Naive B cell (primary cell): ENCODE measurements at regions not wholly inside any gene's neighbourhood (a gene's known extent, or its start where the extent isn't known, plus 50 kb on each side); places are given as distances from the start of the nearest gene placed in this dataset.

Source experiments
- ATAC-seq, 2 donors: fragments of 150-1000 bp; cut with Tn5 transposase; 2 replicates each; pipeline ENCODE4 v1.10.0; 2021; ENCODE audit warnings: low read depth in 2 of 2, mild to moderate bottlenecking in 2 of 2, moderate library complexity in 2 of 2
- DNase-seq: peaks from one replicate; pipeline ENCODE4 v3.0.0; 2022
- H3K27ac Mint-ChIP-seq, 6 donors: one replicate each; pipeline ENCODE4 v1.8.0; 2020 to 2022; ENCODE audit warnings: mild to moderate bottlenecking in 6 of 6, mixed read lengths in 6 of 6, moderate library complexity in 5 of 6, inconsistent platforms in 2 of 6
- H3K27me3 Mint-ChIP-seq, 3 donors: one replicate each; pipeline ENCODE4 v1.8.0; 2021 to 2022; ENCODE audit warnings: mixed read lengths in 3 of 3, mild to moderate bottlenecking in 1 of 3
- H3K36me3 Mint-ChIP-seq, 2 donors: one replicate each; pipeline ENCODE4 v1.8.0; 2020 to 2022; ENCODE audit warnings: mixed read lengths in 2 of 2, inconsistent platforms in 1 of 2, mild to moderate bottlenecking in 1 of 2
- H3K4me1 Mint-ChIP-seq, 3 donors: one replicate each; pipeline ENCODE4 v1.8.0; 2020 to 2022; ENCODE audit warnings: mixed read lengths in 3 of 3, inconsistent platforms in 1 of 3, mild to moderate bottlenecking in 1 of 3, moderate library complexity in 1 of 3
- H3K4me3 Mint-ChIP-seq, 8 donors: one replicate each; pipeline ENCODE4 v1.8.0; 2020 to 2022; ENCODE audit warnings: mild to moderate bottlenecking in 8 of 8, mixed read lengths in 8 of 8, moderate library complexity in 8 of 8, inconsistent platforms in 2 of 8
- H3K9me3 Mint-ChIP-seq, 7 donors: one replicate each; pipeline ENCODE4 v1.8.0; 2020 to 2022; ENCODE audit warnings: mixed read lengths in 7 of 7, mild to moderate bottlenecking in 5 of 7, inconsistent platforms in 2 of 7, moderate library complexity in 1 of 7

DNA sequence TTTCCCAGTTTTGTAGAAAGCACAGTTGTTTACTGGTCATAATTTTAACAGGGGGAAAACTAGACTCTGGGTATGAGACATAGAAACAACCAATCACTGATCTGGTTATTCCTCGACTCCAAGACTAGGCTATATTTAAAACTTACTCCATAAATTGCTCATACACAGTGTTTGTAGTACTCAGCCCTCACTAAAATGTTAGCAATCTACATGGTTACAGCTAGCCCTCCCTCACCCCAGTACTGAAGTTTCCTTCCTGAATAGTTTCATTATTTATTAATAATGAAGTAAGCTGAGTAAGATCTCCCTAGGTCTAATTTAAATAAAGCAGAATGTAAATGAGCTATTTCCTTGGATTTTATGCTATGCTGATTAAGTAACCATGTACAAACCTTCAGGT lies 275.1 kb downstream of the CDH20 start:
- H3K4me3 Mint-ChIP-seq: no peak overlapping the region
- H3K27ac Mint-ChIP-seq: no peak overlapping the region
- no peak for ATAC-seq
- no peaks in the 10 kb centered on the region for H3K4me1 Mint-ChIP-seq
- H3K36me3 Mint-ChIP-seq: no peaks in the 10 kb centered on the region
- no peak for DNase-seq
- H3K27me3 Mint-ChIP-seq: peaks cover 4 to 13% (median 5%) of the 10 kb centered on the region in 3 donors
- peaks cover 0 to 1% (median 0%) of the 10 kb centered on the region in 7 donors for H3K9me3 Mint-ChIP-seq

DNA sequence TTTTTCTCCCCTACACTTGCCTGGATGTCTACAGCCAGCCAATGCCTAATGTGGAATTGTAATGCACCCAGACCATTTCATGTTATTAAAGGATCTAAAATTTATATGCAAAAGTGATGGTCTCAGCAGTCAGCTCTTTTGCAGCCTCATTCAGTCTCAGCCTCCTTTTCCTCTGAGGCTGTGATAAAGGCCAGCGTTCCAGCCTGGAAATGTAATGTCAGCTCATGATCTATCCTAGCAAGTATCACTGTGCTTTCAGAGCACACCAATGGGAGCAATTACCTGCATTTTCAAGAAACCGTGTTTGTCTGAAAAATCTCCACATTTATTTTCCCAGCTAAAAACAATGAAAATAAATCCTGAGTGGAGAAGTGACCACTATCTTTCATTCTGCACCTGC lies 274.6 kb downstream of the CDH20 start:
- no peaks in the 10 kb centered on the region for H3K36me3 Mint-ChIP-seq
- H3K9me3 Mint-ChIP-seq: peaks cover 0 to 1% (median 0%) of the 10 kb centered on the region in 7 donors
- no peak for ATAC-seq
- no peak overlapping the region for H3K4me3 Mint-ChIP-seq
- no peak for DNase-seq
- H3K27me3 Mint-ChIP-seq: peaks cover 5 to 17% (median 5%) of the 10 kb centered on the region in 3 donors
- H3K27ac Mint-ChIP-seq: no peak overlapping the region
- no peaks in the 10 kb centered on the region for H3K4me1 Mint-ChIP-seq

DNA sequence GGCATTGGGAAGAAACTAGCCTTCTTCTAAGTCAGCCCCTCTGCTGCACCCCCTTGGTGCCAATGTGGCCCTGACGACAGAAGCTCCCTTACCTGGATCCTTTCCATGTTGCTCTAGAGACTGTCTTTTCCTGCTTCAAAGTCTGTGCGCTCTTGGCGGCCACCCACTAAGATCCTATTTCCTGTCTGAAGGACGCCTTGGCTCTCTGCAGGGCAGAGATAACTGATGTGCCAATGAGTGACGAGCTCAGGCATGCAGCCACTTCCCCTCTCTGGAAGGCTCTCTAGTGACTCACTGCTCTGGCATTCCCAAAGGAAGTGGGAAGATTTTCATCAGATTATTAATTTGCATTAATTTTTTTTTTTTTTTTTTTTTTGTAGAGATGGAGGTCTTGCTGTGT lies 273.5 kb downstream of the CDH20 start:
- ATAC-seq (no peak), DNase-seq (no peak)
- H3K4me3 Mint-ChIP-seq: no peak overlapping the region
- peaks cover 0 to 1% (median 0%) of the 10 kb centered on the region in 7 donors for H3K9me3 Mint-ChIP-seq
- H3K4me1 Mint-ChIP-seq: no peaks in the 10 kb centered on the region
- no peaks in the 10 kb centered on the region for H3K36me3 Mint-ChIP-seq
- H3K27me3 Mint-ChIP-seq: peaks cover 5 to 17% (median 9%) of the 10 kb centered on the region in 3 donors
- no peak overlapping the region for H3K27ac Mint-ChIP-seq

DNA sequence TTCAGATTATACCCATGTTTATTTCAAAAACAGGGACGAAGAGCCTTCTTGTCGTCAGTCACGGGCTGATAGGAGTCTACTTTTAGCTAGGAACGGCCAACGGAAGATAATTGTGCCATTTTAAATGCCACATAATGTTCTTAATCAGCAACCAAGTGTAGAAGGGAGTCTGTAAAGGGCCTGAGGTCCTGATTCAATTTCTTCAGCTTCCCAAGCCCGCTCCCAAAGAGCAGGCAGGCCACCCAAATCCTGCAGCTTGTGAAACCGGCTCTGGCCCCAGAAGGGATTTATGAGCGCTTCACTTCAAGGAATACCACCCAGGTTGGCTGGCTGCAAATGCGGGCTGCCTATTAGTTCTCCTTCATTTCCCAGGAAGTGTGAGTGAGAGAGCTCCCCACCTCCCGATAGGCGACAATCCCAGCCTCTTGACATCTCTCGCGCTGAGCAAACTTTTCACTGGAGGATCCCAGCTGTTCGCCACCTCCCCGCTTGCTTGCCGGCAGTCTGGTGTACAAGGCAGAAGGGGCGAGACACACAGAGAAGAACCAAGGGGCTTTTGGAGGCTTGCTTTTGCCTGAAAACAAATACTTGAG lies 272.9 kb downstream of the CDH20 start:
- no peaks in the 10 kb centered on the region for H3K36me3 Mint-ChIP-seq
- H3K4me1 Mint-ChIP-seq: no peaks in the 10 kb centered on the region
- H3K9me3 Mint-ChIP-seq: peaks cover 0 to 1% (median 0%) of the 10 kb centered on the region in 7 donors
- H3K27ac Mint-ChIP-seq: no peak overlapping the region
- H3K27me3 Mint-ChIP-seq: peaks cover 5 to 17% (median 9%) of the 10 kb centered on the region in 3 donors
- H3K4me3 Mint-ChIP-seq: no peak overlapping the region
- ATAC-seq (no peak), DNase-seq (no peak)

DNA sequence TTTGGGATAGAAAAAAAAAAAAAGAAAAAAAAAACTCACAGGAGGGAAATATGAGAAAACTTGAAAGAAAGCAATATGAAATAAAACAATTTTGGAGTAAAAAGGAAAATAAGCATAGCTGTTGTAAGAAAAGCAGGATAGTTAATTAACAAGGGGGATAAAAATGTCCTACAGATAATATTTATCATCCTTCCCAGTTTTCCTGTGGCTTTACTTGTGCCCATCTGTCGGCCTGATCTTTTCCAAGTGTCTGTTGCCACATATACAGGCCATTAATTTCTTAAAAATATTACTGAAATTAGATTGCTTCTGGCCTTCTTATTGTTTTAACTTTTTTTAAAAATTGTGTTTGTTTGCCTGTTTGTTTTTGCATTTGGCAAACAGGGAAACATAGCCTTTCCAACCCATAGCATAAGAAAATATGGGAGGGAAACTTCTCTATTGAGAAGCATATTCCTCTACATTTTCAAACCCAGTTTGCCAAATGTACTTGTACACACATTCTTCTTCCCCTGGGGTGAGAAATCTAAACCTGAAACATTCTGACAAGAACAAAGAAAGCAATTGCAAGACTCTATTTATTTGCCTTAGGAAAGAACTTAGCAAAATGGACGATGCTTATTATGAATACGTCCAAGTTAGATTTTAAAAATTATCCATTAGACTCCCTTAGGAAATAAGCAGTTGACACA lies 272.3 kb downstream of the CDH20 start:
- Mint-ChIP-seq H3K4me1 (no peaks in the 10 kb centered on the region), H3K27ac (no peak overlapping the region), H3K4me3 (no peak overlapping the region), H3K9me3 (peaks cover 0 to 1% (median 0%) of the 10 kb centered on the region in 7 donors), H3K27me3 (peaks cover 5 to 17% (median 9%) of the 10 kb centered on the region in 3 donors), H3K36me3 (no peaks in the 10 kb centered on the region)
- DNase-seq (no peak), ATAC-seq (no peak)
